ENCODE measurements at regions not wholly inside any gene's neighbourhood (a gene's known extent, or its start where the extent isn't known, plus 50 kb on each side); places are given as distances from the start of the nearest gene placed in this dataset.
"Not testable (repeated sequence)": the region's sequence is repeated elsewhere in the genome, so short reads cannot be mapped to it uniquely, and the experiment has no call there.

DNA sequence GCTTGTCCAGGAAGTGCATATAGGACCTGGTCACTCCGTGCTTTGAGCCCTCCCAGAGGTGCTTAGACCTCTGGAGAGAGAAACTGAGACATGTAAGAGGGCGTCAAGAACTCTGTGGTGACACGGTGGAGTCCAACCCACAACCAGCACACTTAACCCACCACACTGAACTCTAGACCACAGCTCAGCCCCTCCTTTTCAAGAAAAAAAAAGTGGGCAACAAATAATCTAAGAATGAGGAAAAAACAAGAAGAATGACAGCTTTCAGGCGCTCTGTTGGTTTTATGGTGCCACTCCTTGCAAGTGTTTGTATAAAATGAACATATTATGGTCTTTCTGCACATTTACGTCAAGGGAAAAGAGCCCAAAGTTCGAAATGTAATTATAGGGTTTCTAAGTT lies 50.2 kb upstream of the SNAPC3 start:
- DNase-seq: no peak

- DNase-seq: no peak
Observed at GRCh38 chr9:15371448-15371845, 51.2 kb upstream of the SNAPC3 start.

- DNase-seq: no peak
Observed at GRCh38 chr9:15370466-15371447, 51.9 kb upstream of the SNAPC3 start.

- DNase-seq: no peak
Observed at GRCh38 chr9:15369871-15370270, 52.8 kb upstream of the SNAPC3 start.

DNA sequence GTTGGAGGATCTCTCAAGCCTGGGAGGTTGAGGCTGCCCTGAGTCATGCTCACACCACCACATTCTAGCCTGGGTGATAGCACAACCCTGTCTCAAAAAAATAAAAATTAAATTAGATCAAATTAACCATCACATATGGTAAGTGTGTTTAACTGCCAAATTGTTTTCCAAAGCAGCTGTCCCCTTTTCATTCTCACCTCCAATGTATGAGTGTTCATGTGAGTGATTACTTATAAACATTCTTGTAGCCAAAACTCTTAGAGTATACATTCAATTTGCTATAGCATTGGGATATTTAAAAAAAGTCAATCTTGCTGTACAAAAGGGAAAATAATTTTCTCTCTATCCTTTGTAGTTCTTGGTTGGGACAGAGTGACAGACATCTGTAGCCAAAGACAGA lies 53.4 kb upstream of the SNAPC3 start:
- no peak for DNase-seq

DNA sequence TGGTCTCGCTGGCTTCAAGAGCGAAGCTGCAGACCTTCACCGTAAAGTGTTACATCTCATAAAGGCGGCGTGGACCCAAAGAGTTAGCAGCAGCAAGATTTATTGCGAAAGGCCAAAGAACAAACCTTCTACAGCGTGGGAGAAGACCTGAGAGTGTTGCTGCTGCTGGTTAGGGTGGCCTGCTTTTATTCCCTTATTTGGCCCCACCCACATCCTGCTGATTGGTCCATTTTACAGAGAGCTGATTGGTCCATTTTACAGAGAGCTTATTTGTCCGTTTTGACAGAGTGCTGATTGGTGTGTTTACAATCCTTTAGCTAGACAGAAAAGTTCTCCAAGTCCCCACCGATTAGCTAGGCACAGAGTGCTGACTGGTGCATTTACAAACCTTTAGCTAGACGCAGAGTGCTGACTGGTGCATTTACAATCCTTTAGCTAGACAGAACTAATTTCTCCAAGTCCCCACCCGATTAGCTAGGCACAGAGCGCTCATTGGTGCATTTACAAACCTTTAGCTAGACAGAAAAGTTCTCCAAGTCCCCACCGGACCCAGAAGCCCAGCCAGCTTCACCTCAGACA lies 57.6 kb upstream of the SNAPC3 start:
- not testable (repeated sequence) for DNase-seq

DNA sequence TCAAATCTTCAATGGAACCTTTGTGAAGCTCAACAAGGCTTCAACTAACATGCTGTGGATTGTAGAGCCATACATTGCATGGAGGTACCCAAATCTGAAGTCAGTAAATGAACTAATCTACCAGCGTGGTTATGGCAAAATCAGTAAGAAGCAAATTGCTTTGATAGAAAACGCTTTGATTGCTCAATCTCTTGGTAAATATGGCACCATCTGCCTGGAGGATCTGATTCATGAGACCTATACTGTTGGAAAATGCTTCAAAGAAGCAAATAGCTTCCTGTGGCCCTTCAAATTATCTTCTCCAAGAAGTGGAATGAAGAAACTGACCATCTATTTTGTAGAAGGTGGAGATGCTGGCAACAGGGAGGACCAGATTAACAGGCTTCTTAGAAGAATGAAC lies 54.7 kb upstream of the TTC39B start:
- DNase-seq: no peak

DNA sequence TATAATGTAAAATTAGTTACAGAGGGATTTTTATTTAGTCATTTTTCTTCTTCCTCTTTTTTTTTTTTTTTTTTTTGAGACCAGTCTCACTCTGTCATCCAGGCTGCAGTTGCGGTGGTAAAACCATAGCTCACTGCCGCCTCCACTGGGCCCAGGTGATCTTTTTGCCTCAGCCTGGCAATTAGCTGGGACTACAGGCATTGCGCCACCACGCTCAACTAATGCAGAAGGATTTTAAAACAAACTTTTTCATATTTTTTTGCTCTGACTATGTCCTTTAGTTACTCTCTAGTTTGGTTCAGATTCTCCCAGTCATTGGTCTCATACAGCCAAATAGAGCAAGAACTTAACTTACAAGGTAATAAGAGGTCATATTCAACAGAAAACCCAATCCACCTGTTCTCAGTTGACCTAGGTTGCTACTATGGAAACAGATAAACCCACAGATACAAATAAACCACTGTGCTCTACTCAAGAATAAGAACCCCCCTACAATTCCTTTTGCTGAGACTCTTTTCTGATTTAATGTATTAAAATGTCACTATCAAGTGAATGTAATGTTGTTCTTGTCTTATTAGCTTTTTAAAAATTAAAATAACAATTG lies 50.1 kb upstream of the TTC39B start:
- peak; percentile 91 for DNase-seq

Data from hematopoietic multipotent progenitor cell treated with erythropoietin and hydrocortisone succinate and interleukin-3 and kit ligand, for 4 days (in vitro differentiated cells).